COLO829 (cell line): ENCODE measurements at regions not wholly inside any gene's neighbourhood (a gene's known extent, or its start where the extent isn't known, plus 50 kb on each side); places are given as distances from the start of the nearest gene placed in this dataset.

Experiments used
- DNase-seq: peaks from one replicate; pipeline ENCODE4 v3.0.0; 2012; ENCODE audit warnings: low spot score

- no peak for DNase-seq
Observed at GRCh38 chr3:124552224-124552623, 178.0 kb upstream of the UMPS start.

GRCh38 chr3:124553178-124553577, 177.1 kb upstream of the UMPS start:
- DNase-seq: no peak

GRCh38 chr3:124556636-124557035, 173.6 kb upstream of the UMPS start:
- no peak for DNase-seq

GRCh38 chr3:124557433-124558232, 172.6 kb upstream of the UMPS start:
- DNase-seq: peak; percentile 41

GRCh38 chr3:124558991-124559845, 171.0 kb upstream of the UMPS start:
- peak; percentile 92 for DNase-seq

GRCh38 chr3:124559846-124560574, 170.2 kb upstream of the UMPS start:
- DNase-seq: peak; percentile 93

GRCh38 chr3:124560666-124561215, 169.5 kb upstream of the UMPS start:
- no peak for DNase-seq

- no peak for DNase-seq
Observed at GRCh38 chr3:124562769-124563168, 167.5 kb upstream of the UMPS start.

- DNase-seq: peak; percentile 42
Observed at GRCh38 chr3:124563376-124563775, 166.9 kb upstream of the UMPS start.

GRCh38 chr3:124565013-124565412, 165.2 kb upstream of the UMPS start:
- peak; percentile 95 for DNase-seq

GRCh38 chr3:124565551-124565950, 164.7 kb upstream of the UMPS start:
- DNase-seq: no peak

- no peak for DNase-seq
Observed at GRCh38 chr3:124566701-124567100, 163.6 kb upstream of the UMPS start.

- DNase-seq: no peak
Observed at GRCh38 chr3:124567179-124567578, 163.1 kb upstream of the UMPS start.

GRCh38 chr3:124569761-124570160, 160.5 kb upstream of the UMPS start:
- DNase-seq: no peak

GRCh38 chr3:124570232-124570631, 160.0 kb upstream of the UMPS start:
- no peak for DNase-seq

GRCh38 chr3:124572851-124573405, 157.3 kb upstream of the UMPS start:
- DNase-seq: no peak

GRCh38 chr3:124574012-124574411, 156.2 kb upstream of the UMPS start:
- DNase-seq: no peak

- DNase-seq: no peak
Observed at GRCh38 chr3:124576565-124577493, 153.4 kb upstream of the UMPS start.

GRCh38 chr3:124577494-124578167, 152.6 kb upstream of the UMPS start:
- no peak for DNase-seq

GRCh38 chr3:124579641-124580040, 150.6 kb upstream of the UMPS start:
- no peak for DNase-seq
